ENCODE measurements at regions not wholly inside any gene's neighbourhood (a gene's known extent, or its start where the extent isn't known, plus 50 kb on each side); places are given as distances from the start of the nearest gene placed in this dataset.

DNA sequence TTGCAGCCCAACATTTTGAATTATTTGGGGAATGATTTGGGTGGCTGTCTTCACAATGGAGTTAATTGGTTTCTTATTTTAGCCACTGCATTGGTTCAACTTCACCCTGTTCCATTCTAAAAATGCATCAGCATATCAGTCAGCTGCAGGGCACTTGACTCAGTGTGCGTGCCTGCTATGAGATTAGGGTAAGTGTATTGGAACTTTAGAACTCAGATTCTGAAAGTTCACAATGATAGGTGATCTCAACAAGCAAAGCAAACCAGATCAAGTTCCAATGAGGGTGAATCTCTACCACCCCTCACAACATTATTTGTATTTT lies 265.0 kb downstream of the ZPLD1 start:
- H3K27me3 ChIP-seq, result no peaks in the 10 kb centered on the region
- TF ChIP-seq POLR2A (IDR thresholded peaks at IDR 0.05), result no peak
- TF ChIP-seq, protein P1, sequence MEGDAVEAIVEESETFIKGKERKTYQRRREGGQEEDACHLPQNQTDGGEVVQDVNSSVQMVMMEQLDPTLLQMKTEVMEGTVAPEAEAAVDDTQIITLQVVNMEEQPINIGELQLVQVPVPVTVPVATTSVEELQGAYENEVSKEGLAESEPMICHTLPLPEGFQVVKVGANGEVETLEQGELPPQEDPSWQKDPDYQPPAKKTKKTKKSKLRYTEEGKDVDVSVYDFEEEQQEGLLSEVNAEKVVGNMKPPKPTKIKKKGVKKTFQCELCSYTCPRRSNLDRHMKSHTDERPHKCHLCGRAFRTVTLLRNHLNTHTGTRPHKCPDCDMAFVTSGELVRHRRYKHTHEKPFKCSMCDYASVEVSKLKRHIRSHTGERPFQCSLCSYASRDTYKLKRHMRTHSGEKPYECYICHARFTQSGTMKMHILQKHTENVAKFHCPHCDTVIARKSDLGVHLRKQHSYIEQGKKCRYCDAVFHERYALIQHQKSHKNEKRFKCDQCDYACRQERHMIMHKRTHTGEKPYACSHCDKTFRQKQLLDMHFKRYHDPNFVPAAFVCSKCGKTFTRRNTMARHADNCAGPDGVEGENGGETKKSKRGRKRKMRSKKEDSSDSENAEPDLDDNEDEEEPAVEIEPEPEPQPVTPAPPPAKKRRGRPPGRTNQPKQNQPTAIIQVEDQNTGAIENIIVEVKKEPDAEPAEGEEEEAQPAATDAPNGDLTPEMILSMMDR (IDR thresholded peaks at IDR 0.05), result no peak
- H3K4me3 ChIP-seq, result no peak overlapping the region
- intact Hi-C loops (cut with DNase I), result no loop called here
- no peak overlapping the region for H3K27ac ChIP-seq
- 56 to 92% methylated on average over 1 of the region's 1 CpG for WGBS, 2 donors
- H3K4me1 ChIP-seq, result no peaks in the 10 kb centered on the region
- no peak for DNase-seq
- H3K36me3 ChIP-seq, result no peaks in the 10 kb centered on the region
- H3K9me3 ChIP-seq, result no peaks in the 10 kb centered on the region

DNA sequence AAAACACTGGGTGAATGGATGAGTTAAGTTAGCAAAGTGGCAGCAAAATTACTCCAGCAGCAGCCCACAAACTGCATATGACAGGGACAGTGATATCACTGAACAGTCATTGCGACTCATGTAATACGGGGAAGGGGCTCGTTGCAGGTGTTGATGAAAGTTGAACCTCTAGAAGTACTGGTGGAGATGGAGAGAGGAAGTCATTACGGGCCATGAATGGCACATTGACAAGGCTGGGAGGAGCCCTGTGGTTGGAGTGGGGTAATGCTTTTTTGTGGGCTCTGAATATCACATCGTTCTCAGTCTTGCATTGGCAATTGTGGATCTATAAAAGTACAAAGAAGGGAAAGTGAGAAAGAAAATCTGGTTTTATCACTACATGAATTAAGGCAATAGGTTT lies 278.1 kb downstream of the ZPLD1 start:
- TF ChIP-seq POLR2A (IDR thresholded peaks at IDR 0.05), result no peak
- TF ChIP-seq, protein P1 (IDR thresholded peaks at IDR 0.05), result no peak
- Histone ChIP-seq H3K36me3 (no peaks in the 10 kb centered on the region), H3K27ac (no peak overlapping the region), H3K4me1 (no peaks in the 10 kb centered on the region), H3K27me3 (no peaks in the 10 kb centered on the region), H3K9me3 (no peaks in the 10 kb centered on the region), H3K4me3 (no peak overlapping the region)
- DNase-seq, result no peak
- intact Hi-C loops (cut with DNase I), result no loop called here
- WGBS, 2 donors, result 63 to 79% methylated on average over 5 of the region's 5 CpGs

DNA sequence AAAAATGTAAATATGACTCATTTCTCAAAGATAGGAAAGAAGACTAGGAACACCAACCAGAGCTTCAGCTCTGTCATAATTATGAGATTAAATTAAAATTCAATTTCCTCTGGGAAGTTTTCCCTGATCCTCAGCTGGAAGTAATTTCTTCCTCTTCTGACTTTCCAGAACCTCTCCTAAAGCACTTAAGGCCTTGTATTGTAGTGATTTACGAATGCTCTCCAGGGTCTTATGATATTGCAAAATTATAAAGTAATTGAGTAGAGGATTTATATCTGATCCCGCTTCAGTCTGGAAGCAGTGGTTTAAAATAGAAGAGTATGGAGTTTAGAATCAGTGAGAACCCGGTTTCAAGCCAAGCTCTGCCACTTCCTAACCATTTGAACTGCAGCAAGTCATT lies 279.8 kb downstream of the ZPLD1 start:
- TF ChIP-seq POLR2A (IDR thresholded peaks at IDR 0.05), result no peak
- TF ChIP-seq, protein P1 (IDR thresholded peaks at IDR 0.05), result no peak
- no peaks in the 10 kb centered on the region for H3K4me1 ChIP-seq
- no peaks in the 10 kb centered on the region for H3K9me3 ChIP-seq
- H3K4me3 ChIP-seq, result no peak overlapping the region
- intact Hi-C loops (cut with DNase I), result no loop called here
- no peak for DNase-seq
- WGBS, 2 donors, result 50 to 57% methylated on average over 3 of the region's 3 CpGs
- no peaks in the 10 kb centered on the region for H3K27me3 ChIP-seq
- H3K36me3 ChIP-seq, result no peaks in the 10 kb centered on the region
- no peak overlapping the region for H3K27ac ChIP-seq

DNA sequence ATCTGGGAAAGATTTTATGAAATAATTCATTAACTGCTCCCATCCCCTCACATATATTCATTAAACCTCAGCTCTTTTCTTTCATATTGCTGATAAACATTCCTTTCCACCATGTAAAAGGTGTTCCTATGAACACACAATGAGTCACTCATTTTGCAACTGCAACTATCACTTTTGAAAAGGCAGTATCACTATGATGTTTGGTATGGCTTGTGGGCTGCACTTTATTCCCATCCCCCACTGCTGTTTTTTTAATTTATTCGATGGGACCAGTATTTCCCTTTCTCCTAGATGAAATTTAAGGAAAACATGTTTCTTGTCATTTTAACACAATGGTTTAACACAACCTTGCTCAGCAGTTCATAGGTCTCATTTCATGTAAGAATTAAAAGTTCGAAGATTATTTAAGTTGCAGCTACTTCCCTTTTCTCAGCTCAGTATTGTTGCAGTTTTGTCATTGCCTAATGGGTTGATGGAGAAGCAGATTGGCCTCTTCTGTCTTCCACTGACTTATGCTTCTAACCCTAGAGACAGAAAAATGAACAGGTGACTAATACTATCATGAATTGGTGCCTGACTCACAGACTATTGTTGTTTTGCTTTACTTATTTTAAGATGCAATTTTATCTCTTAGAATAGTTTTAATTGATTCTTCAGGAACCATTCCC lies 280.3 kb downstream of the ZPLD1 start:
- no peak for DNase-seq
- Histone ChIP-seq H3K27me3 (no peaks in the 10 kb centered on the region), H3K27ac (no peak overlapping the region), H3K4me1 (no peaks in the 10 kb centered on the region), H3K36me3 (no peaks in the 10 kb centered on the region), H3K9me3 (no peaks in the 10 kb centered on the region), H3K4me3 (no peak overlapping the region)
- intact Hi-C loops (cut with DNase I), result no loop called here
- 52 to 81% methylated on average over 2 of the region's 2 CpGs for WGBS, 2 donors
- TF ChIP-seq, protein P1 (IDR thresholded peaks at IDR 0.05), result no peak
- no peak for TF ChIP-seq POLR2A (IDR thresholded peaks at IDR 0.05)

DNA sequence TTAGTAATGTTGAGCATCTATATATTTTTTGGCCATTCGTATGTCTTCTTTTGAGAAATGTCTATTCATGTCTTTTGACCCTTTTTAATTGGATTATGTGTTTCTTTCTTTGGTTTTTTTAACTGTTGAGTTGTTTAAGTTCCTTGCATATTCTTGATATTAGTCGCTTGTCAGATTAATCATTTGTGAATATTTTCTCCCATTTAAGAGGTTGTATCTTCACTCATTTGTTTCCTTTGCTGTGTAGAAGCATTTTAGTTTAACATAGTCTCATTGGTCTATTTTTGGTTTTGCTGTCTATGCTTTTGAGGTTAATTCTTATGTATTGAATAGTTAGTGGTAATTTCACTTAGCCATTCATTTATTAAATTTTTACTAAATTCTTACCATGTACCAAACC lies 283.8 kb downstream of the ZPLD1 start:
- H3K27me3 ChIP-seq, result no peaks in the 10 kb centered on the region
- no peak overlapping the region for H3K27ac ChIP-seq
- intact Hi-C loops (cut with DNase I), result no loop called here
- H3K4me3 ChIP-seq, result no peak overlapping the region
- no peak for DNase-seq
- no peaks in the 10 kb centered on the region for H3K36me3 ChIP-seq
- no peaks in the 10 kb centered on the region for H3K4me1 ChIP-seq
- no peak for TF ChIP-seq POLR2A (IDR thresholded peaks at IDR 0.05)
- TF ChIP-seq, protein P1 (IDR thresholded peaks at IDR 0.05), result no peak
- WGBS, 2 donors, result 49 to 59% methylated on average over 2 of the region's 2 CpGs
- H3K9me3 ChIP-seq, result no peaks in the 10 kb centered on the region
